Stomach (tissue), 8 donors: ENCODE measurements at regions not wholly inside any gene's neighbourhood (a gene's known extent, or its start where the extent isn't known, plus 50 kb on each side); places are given as distances from the start of the nearest gene placed in this dataset.
"Not testable (repeated sequence)": the region's sequence is repeated elsewhere in the genome, so short reads cannot be mapped to it uniquely, and the experiment has no call there.

Experiments
- DNase-seq, 2 donors: peaks; one replicate each; pipeline versions ENCODE4 v3.0.0 to v3.0.0-alpha.2; 2013 to 2019
- H3K27ac ChIP-seq, 5 donors: fragments of 200-600 bp in 4 of 5; sonication (generic) in 4 of 5; one replicate each; pipeline ENCODE4 v1.5.1; 2013 to 2019; ENCODE audit warnings: mild to moderate bottlenecking in 1 of 5, moderate library complexity in 1 of 5
- H3K27me3 ChIP-seq, 3 donors: fragments of 200-600 bp; sonication (generic); one replicate each; pipeline ENCODE4 v1.5.1; 2017 to 2019; ENCODE audit warnings: mixed run types in 1 of 3
- H3K36me3 ChIP-seq, 4 donors: fragments of 200-600 bp; sonication (generic); 1 replicate in 3 of 4; 2 replicates in 1 of 4; pipeline ENCODE4 v1.5.1; 2016 to 2019
- H3K4me1 ChIP-seq, 4 donors: fragments of 200-600 bp; sonication (generic); one replicate each; pipeline ENCODE4 v1.5.1; 2016 to 2019
- H3K4me3 ChIP-seq, 4 donors: fragments of 200-600 bp; sonication (generic) in 3 of 4; one replicate each; pipeline ENCODE4 v1.5.1; 2016 to 2019; ENCODE audit warnings: mild to moderate bottlenecking in 1 of 4
- H3K9me3 ChIP-seq, 4 donors: fragments of 200-600 bp; sonication (generic); one replicate each; pipeline ENCODE4 v1.5.1; 2016 to 2019
- EP300 ChIP-seq: sonication (generic); formaldehyde crosslinking; IDR thresholded peaks from one replicate; pipeline ENCODE4 v1.6.1; 2017; ENCODE audit warnings: antibody characterized with exemption
- POLR2A ChIP-seq, 4 donors: fragments of 450-650 bp; IDR thresholded peaks; one replicate each; pipeline ENCODE4 v1.6.1; 2016; ENCODE audit warnings: antibody characterized with exemption in 4 of 4, control low read depth in 2 of 4, mild to moderate bottlenecking in 1 of 4, moderate library complexity in 1 of 4
- POLR2AphosphoS5 ChIP-seq, 3 donors: sonication (generic); formaldehyde crosslinking; IDR thresholded peaks; one replicate each; pipeline ENCODE4 v1.6.1; 2016; ENCODE audit warnings: antibody characterized with exemption in 3 of 3
- whole genome bisulfite sequencing, 5 donors: extraction: QIAGEN DNeasy Blood & Tissue Kit in 3 of 5; methylation state at CpG; one replicate each; pipeline versions ENCODE4 v1.1.5 to v1.1.7; 2013 to 2018; 5-methylcytosine and 5-hydroxymethylcytosine counted together
- intact Hi-C: fragments of 100-400 bp; cut with DNase I; formaldehyde crosslinking; loops from one replicate; pipeline ENCODE4 v1.15.1; 2023; ENCODE audit warnings: low total_unique reads
- TF ChIP-seq, protein P1 (sequence below), 7 experiments: fragments of 450-650 bp in 4 of 7; fragments of 200-600 bp in 3 of 7; sonication (generic) in 3 of 7; IDR thresholded peaks; one replicate each; pipeline ENCODE4 v1.5.1; 2016 to 2019; ENCODE audit warnings: antibody characterized with exemption in 7 of 7, control low read depth in 2 of 7, mild to moderate bottlenecking in 1 of 7
- donor health status: healthy with polysubstance abuse.
- donor health status: Bipolar disorder and iron deficiency.
- donor health status: healthy.

GRCh38 chr3:18533039-18533438 lies 107.9 kb upstream of the SATB1 start:
- H3K27ac ChIP-seq, result no peak overlapping the region
- H3K27me3 ChIP-seq, result no peaks in the 10 kb centered on the region
- no peaks in the 10 kb centered on the region for H3K4me1 ChIP-seq
- TF ChIP-seq, protein P1, sequence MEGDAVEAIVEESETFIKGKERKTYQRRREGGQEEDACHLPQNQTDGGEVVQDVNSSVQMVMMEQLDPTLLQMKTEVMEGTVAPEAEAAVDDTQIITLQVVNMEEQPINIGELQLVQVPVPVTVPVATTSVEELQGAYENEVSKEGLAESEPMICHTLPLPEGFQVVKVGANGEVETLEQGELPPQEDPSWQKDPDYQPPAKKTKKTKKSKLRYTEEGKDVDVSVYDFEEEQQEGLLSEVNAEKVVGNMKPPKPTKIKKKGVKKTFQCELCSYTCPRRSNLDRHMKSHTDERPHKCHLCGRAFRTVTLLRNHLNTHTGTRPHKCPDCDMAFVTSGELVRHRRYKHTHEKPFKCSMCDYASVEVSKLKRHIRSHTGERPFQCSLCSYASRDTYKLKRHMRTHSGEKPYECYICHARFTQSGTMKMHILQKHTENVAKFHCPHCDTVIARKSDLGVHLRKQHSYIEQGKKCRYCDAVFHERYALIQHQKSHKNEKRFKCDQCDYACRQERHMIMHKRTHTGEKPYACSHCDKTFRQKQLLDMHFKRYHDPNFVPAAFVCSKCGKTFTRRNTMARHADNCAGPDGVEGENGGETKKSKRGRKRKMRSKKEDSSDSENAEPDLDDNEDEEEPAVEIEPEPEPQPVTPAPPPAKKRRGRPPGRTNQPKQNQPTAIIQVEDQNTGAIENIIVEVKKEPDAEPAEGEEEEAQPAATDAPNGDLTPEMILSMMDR (IDR thresholded peaks at IDR 0.05), result no peak
- no peak for TF ChIP-seq POLR2AphosphoS5 (IDR thresholded peaks at IDR 0.05)
- no peak for TF ChIP-seq POLR2A (IDR thresholded peaks at IDR 0.05)
- no peak for TF ChIP-seq EP300
- WGBS, 5 donors, result 83 to 92% (median 87%) methylated on average over 2 of the region's 2 CpGs
- no peaks in the 10 kb centered on the region for H3K36me3 ChIP-seq
- DNase-seq, result no peak
- no peak overlapping the region for H3K4me3 ChIP-seq
- intact Hi-C loops, result no loop called here
- H3K9me3 ChIP-seq, result no peaks in the 10 kb centered on the region

DNA sequence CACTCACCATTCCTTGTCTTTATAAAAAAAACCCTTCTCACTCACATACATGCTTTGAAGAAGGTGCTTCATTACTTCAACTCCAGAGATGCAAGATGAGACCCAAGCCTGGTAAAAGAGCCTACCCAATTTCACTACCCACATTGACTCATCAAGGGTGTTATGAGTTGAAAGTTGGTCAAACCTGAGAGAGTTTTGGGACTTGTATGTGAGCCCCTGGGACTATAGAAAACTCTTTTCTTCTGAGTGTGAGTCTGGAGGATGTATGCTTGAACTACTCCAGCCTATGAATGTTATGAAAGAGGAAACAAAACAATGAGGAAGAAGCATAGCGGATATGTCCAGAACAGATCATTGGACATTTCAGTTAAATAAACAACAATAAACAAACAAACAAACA lies 106.5 kb upstream of the SATB1 start:
- no peaks in the 10 kb centered on the region for H3K4me1 ChIP-seq
- no peak overlapping the region for H3K4me3 ChIP-seq
- WGBS, 5 donors, result 86 to 97% (median 92%) methylated on average over 1 of the region's 1 CpG
- DNase-seq, result no peak
- no peak overlapping the region for H3K27ac ChIP-seq
- H3K36me3 ChIP-seq, result no peaks in the 10 kb centered on the region
- TF ChIP-seq EP300 (no peak), POLR2AphosphoS5 (IDR thresholded peaks at IDR 0.05) (no peak), POLR2A (IDR thresholded peaks at IDR 0.05) (no peak)
- TF ChIP-seq, protein P1 (IDR thresholded peaks at IDR 0.05), result no peak
- no peaks in the 10 kb centered on the region for H3K27me3 ChIP-seq
- H3K9me3 ChIP-seq, result no peaks in the 10 kb centered on the region
- intact Hi-C loops, result no loop called here

GRCh38 chr3:18529631-18530030 lies 104.5 kb upstream of the SATB1 start:
- Histone ChIP-seq H3K4me1 (no peaks in the 10 kb centered on the region), H3K27ac (no peak overlapping the region), H3K36me3 (no peaks in the 10 kb centered on the region), H3K9me3 (peaks cover 0 to 14% (median 0%) of the 10 kb centered on the region in 4 donors), H3K27me3 (no peaks in the 10 kb centered on the region), H3K4me3 (no peak overlapping the region)
- no peak for DNase-seq
- TF ChIP-seq POLR2AphosphoS5 (IDR thresholded peaks at IDR 0.05) (no peak), POLR2A (IDR thresholded peaks at IDR 0.05) (no peak), EP300 (no peak)
- TF ChIP-seq, protein P1 (IDR thresholded peaks at IDR 0.05), result no peak
- intact Hi-C loops, result no loop called here
- whole genome bisulfite sequencing, 5 donors, result 52 to 68% (median 63%) methylated on average over 1 of the region's 1 CpG

GRCh38 chr3:18527691-18528090 lies 102.6 kb upstream of the SATB1 start:
- intact Hi-C loops, result no loop called here
- TF ChIP-seq, protein P1 (IDR thresholded peaks at IDR 0.05), result no peak
- TF ChIP-seq POLR2A (IDR thresholded peaks at IDR 0.05), result no peak
- no peak for TF ChIP-seq EP300
- TF ChIP-seq POLR2AphosphoS5 (IDR thresholded peaks at IDR 0.05), result no peak
- Histone ChIP-seq H3K9me3 (peaks cover 0 to 19% (median 0%) of the 10 kb centered on the region in 4 donors), H3K27ac (no peak overlapping the region), H3K4me3 (no peak overlapping the region), H3K36me3 (no peaks in the 10 kb centered on the region), H3K4me1 (no peaks in the 10 kb centered on the region), H3K27me3 (no peaks in the 10 kb centered on the region)
- DNase-seq, result peak in 1 of 2 donors; percentile 13

DNA sequence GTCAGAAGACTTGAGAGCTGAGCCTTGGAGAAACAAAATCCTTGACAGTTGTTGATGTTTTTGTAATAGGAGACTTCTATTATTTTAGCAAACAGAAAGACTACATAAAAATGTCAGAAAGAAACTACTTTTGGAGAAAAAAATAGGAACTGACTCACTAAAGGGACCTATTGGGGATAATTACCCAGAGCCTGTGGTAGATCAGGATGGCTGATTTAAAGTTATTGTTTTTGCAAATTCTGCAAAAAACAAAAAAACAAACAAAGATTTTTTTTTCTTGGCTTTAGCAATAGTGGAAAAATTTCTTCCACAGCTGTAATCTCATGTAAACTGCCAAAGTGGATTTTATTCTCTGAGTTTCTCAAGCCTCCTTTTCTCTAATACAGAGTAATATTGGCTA lies 101.5 kb upstream of the SATB1 start:
- Histone ChIP-seq H3K27me3 (no peaks in the 10 kb centered on the region), H3K4me3 (no peak overlapping the region), H3K9me3 (peaks cover 0 to 19% (median 0%) of the 10 kb centered on the region in 4 donors), H3K27ac (no peak overlapping the region), H3K4me1 (no peaks in the 10 kb centered on the region), H3K36me3 (no peaks in the 10 kb centered on the region)
- TF ChIP-seq EP300 (no peak), POLR2AphosphoS5 (IDR thresholded peaks at IDR 0.05) (no peak), POLR2A (IDR thresholded peaks at IDR 0.05) (no peak)
- TF ChIP-seq, protein P1 (IDR thresholded peaks at IDR 0.05), result no peak
- intact Hi-C loops, result no loop called here
- DNase-seq, result no peak

- H3K27ac ChIP-seq, intact Hi-C loops, H3K27me3 ChIP-seq, H3K4me1 ChIP-seq, DNase-seq, H3K36me3 ChIP-seq, H3K4me3 ChIP-seq, H3K9me3 ChIP-seq: not testable (repeated sequence)
- 86 to 92% (median 90%) methylated on average over 9 to 17 of the region's 19 CpGs for WGBS, 5 donors
Measured at GRCh38 chr3:18516170-18516569, 91.0 kb upstream of the SATB1 start.
